Central memory CD8-positive, alpha-beta T cell (primary cell): ENCODE measurements at regions not wholly inside any gene's neighbourhood (a gene's known extent, or its start where the extent isn't known, plus 50 kb on each side); places are given as distances from the start of the nearest gene placed in this dataset.

Source experiments
- ATAC-seq: fragments of 150-1000 bp; cut with Tn5 transposase; replicated peaks from 2 replicates; pipeline ENCODE4 v1.10.0; 2022; ENCODE audit warnings: mild to moderate bottlenecking, moderate FRiP score, moderate number of reproducible peaks; ENCODE audit not compliant: poor library complexity, severe bottlenecking; ENCODE audit errors: extremely low read depth
- DNase-seq, 2 donors: peaks; one replicate each; pipeline ENCODE4 v3.0.0; 2021; ENCODE audit warnings: low spot score in 2 of 2
- H3K27ac Mint-ChIP-seq: one replicate; pipeline ENCODE4 v1.8.0; 2022; ENCODE audit warnings: low read depth, mild to moderate bottlenecking, moderate library complexity, mixed read lengths
- H3K27me3 Mint-ChIP-seq: one replicate; pipeline ENCODE4 v1.8.0; 2022; ENCODE audit warnings: mixed read lengths
- H3K36me3 Mint-ChIP-seq: one replicate; pipeline ENCODE4 v1.8.0; 2022; ENCODE audit warnings: mild to moderate bottlenecking, moderate library complexity, mixed read lengths; ENCODE audit not compliant: insufficient read depth
- H3K4me1 Mint-ChIP-seq: one replicate; pipeline ENCODE4 v1.8.0; 2022; ENCODE audit warnings: mixed read lengths
- H3K4me3 Mint-ChIP-seq: one replicate; pipeline ENCODE4 v1.8.0; 2022; ENCODE audit warnings: mild to moderate bottlenecking, moderate library complexity, mixed read lengths
- H3K9me3 Mint-ChIP-seq: one replicate; pipeline ENCODE4 v1.8.0; 2022; ENCODE audit warnings: mixed read lengths

GRCh38 chr22:49372530-49373288 is 455.0 kb downstream of the BRD1 start:
- DNase-seq: no peak
- ATAC-seq: no peak
- H3K36me3 Mint-ChIP-seq: no peaks in the 10 kb centered on the region
- H3K27ac Mint-ChIP-seq: no peak overlapping the region
- H3K4me1 Mint-ChIP-seq: no peaks in the 10 kb centered on the region
- peaks cover 38% of the 10 kb centered on the region for H3K27me3 Mint-ChIP-seq
- H3K9me3 Mint-ChIP-seq: no peaks in the 10 kb centered on the region
- H3K4me3 Mint-ChIP-seq: no peak overlapping the region

GRCh38 chr22:49372111-49372529 is 455.6 kb downstream of the BRD1 start:
- Mint-ChIP-seq H3K9me3 (no peaks in the 10 kb centered on the region), H3K4me3 (no peak overlapping the region), H3K27me3 (peaks cover 33% of the 10 kb centered on the region), H3K36me3 (no peaks in the 10 kb centered on the region), H3K27ac (no peak overlapping the region), H3K4me1 (no peaks in the 10 kb centered on the region)
- DNase-seq (no peak), ATAC-seq (no peak)

GRCh38 chr22:49371325-49372110 is 456.2 kb downstream of the BRD1 start:
- Mint-ChIP-seq H3K36me3 (no peaks in the 10 kb centered on the region), H3K4me3 (no peak overlapping the region), H3K9me3 (no peaks in the 10 kb centered on the region), H3K27me3 (peaks cover 32% of the 10 kb centered on the region), H3K27ac (no peak overlapping the region), H3K4me1 (no peaks in the 10 kb centered on the region)
- DNase-seq (no peak), ATAC-seq (no peak)

GRCh38 chr22:49370627-49371301 is 456.9 kb downstream of the BRD1 start:
- Mint-ChIP-seq H3K36me3 (no peaks in the 10 kb centered on the region), H3K27ac (no peak overlapping the region), H3K4me3 (no peak overlapping the region), H3K9me3 (no peaks in the 10 kb centered on the region), H3K4me1 (no peaks in the 10 kb centered on the region), H3K27me3 (peaks cover 39% of the 10 kb centered on the region)
- DNase-seq (no peak), ATAC-seq (no peak)

- Mint-ChIP-seq H3K4me1 (no peaks in the 10 kb centered on the region), H3K27me3 (peaks cover 47% of the 10 kb centered on the region), H3K4me3 (no peak overlapping the region), H3K27ac (no peak overlapping the region), H3K9me3 (no peaks in the 10 kb centered on the region), H3K36me3 (no peaks in the 10 kb centered on the region)
- no peak for ATAC-seq
- no peak for DNase-seq
Measured at GRCh38 chr22:49369726-49370626, 457.7 kb downstream of the BRD1 start.

- no peak overlapping the region for H3K4me3 Mint-ChIP-seq
- H3K9me3 Mint-ChIP-seq: no peaks in the 10 kb centered on the region
- H3K27ac Mint-ChIP-seq: no peak overlapping the region
- H3K27me3 Mint-ChIP-seq: peaks cover 48% of the 10 kb centered on the region
- DNase-seq (no peak), ATAC-seq (no peak)
- H3K4me1 Mint-ChIP-seq: no peaks in the 10 kb centered on the region
- H3K36me3 Mint-ChIP-seq: no peaks in the 10 kb centered on the region
Measured at GRCh38 chr22:49368976-49369725, 458.5 kb downstream of the BRD1 start.

GRCh38 chr22:49368221-49368975 is 459.3 kb downstream of the BRD1 start:
- ATAC-seq (no peak), DNase-seq (no peak)
- H3K4me1 Mint-ChIP-seq: no peaks in the 10 kb centered on the region
- H3K9me3 Mint-ChIP-seq: no peaks in the 10 kb centered on the region
- no peak overlapping the region for H3K4me3 Mint-ChIP-seq
- H3K27me3 Mint-ChIP-seq: peaks cover 47% of the 10 kb centered on the region
- no peak overlapping the region for H3K27ac Mint-ChIP-seq
- H3K36me3 Mint-ChIP-seq: no peaks in the 10 kb centered on the region

GRCh38 chr22:49367041-49367697 is 460.5 kb downstream of the BRD1 start:
- DNase-seq (no peak), ATAC-seq (no peak)
- no peak overlapping the region for H3K4me3 Mint-ChIP-seq
- no peaks in the 10 kb centered on the region for H3K36me3 Mint-ChIP-seq
- H3K27me3 Mint-ChIP-seq: peaks cover 39% of the 10 kb centered on the region
- H3K9me3 Mint-ChIP-seq: no peaks in the 10 kb centered on the region
- no peak overlapping the region for H3K27ac Mint-ChIP-seq
- H3K4me1 Mint-ChIP-seq: no peaks in the 10 kb centered on the region

- no peak for DNase-seq
- no peak for ATAC-seq
- H3K27ac Mint-ChIP-seq: no peak overlapping the region
Measured at GRCh38 chr22:49366437-49366836, 461.2 kb downstream of the BRD1 start.

GRCh38 chr22:49365910-49366309 is 461.8 kb downstream of the BRD1 start:
- no peaks in the 10 kb centered on the region for H3K9me3 Mint-ChIP-seq
- H3K4me1 Mint-ChIP-seq: no peaks in the 10 kb centered on the region
- no peak overlapping the region for H3K4me3 Mint-ChIP-seq
- H3K27me3 Mint-ChIP-seq: peaks cover 39% of the 10 kb centered on the region
- DNase-seq: no peak
- no peak for ATAC-seq
- no peaks in the 10 kb centered on the region for H3K36me3 Mint-ChIP-seq
- no peak overlapping the region for H3K27ac Mint-ChIP-seq

More at GRCh38 chr22:49366437-49366836, 461.2 kb downstream of the BRD1 start:
- H3K4me3 Mint-ChIP-seq: no peak overlapping the region
- peaks cover 39% of the 10 kb centered on the region for H3K27me3 Mint-ChIP-seq
- H3K4me1 Mint-ChIP-seq: no peaks in the 10 kb centered on the region
- no peaks in the 10 kb centered on the region for H3K36me3 Mint-ChIP-seq
- H3K9me3 Mint-ChIP-seq: no peaks in the 10 kb centered on the region
